NCI-H748 treated with DMSO at 0.1 percent for 48 hours (cell line): ENCODE measurements at regions not wholly inside any gene's neighbourhood (a gene's known extent, or its start where the extent isn't known, plus 50 kb on each side); places are given as distances from the start of the nearest gene placed in this dataset.

ENCODE experiments used
- DNase-seq: peaks from one replicate; lab custom pipeline; 2025; lab: John Stamatoyannopoulos, UW

DNA sequence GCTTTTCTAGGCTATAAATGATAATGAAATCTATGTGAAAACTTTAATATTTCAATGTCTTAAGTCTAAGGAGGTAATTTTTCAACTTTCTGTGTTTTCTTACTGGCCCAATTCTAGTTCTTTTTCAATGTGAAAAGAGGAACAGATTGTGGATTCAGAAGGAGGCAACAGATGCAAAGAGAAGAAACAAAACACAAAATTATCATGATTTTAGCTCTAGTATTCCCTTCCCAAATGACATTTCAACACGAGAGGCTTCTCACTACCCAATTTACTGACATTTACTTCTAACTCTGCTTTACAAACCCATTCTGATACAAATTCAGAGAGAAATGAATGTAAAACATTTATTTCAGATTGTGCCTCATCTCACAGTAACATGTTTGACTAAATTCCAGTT is 169.4 kb downstream of the WT1 start:
- DNase-seq: no peak

DNA sequence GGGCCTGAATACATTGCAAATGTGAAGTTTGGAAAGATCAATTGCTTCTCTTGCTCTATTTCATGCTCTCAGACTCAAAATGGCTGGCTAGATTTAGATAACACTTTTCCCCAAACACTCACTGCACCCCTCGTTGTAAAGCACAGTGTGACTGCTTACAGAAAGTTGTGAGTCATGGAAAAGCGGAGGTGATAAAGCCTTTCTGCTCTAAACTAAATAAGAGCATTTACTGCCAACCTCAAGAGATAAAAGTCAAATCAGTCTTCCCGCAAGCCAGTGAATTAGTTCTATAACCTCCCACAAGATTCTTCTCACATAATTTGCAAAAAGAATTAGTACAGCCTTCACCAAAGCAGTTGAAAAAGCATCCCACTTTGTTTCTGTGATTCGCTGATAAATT is 168.7 kb downstream of the WT1 start:
- DNase-seq: no peak

GRCh38 chr11:32267679-32268187 is 167.6 kb downstream of the WT1 start:
- no peak for DNase-seq

GRCh38 chr11:32273931-32274330 is 161.4 kb downstream of the WT1 start:
- DNase-seq: no peak

- no peak for DNase-seq
Measured at GRCh38 chr11:32279672-32280071, 155.7 kb downstream of the WT1 start.

GRCh38 chr11:32280339-32280738 is 155.0 kb downstream of the WT1 start:
- no peak for DNase-seq

- no peak for DNase-seq
Measured at GRCh38 chr11:32288276-32288675, 147.1 kb downstream of the WT1 start.

- DNase-seq: no peak
Measured at GRCh38 chr11:32289701-32290100, 145.6 kb downstream of the WT1 start.

DNA sequence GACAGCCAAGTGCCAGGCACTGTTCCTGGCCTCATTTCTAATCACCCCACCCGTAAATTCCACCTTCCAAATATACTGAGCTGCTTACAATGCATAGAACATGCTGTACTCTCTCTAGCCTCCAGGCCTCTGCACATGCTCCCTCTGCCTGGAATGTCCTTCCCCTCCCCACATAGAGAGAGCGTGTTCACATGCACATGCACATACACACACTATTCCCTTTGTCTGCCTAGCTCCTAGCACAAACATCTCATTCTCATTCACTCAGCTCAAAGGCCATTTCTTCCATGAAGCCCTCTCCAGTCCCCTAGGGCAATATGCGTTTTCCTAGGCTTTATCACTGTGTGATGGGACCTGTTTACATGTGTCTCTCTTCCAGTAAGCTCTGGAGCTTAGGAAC is 144.6 kb downstream of the WT1 start:
- no peak for DNase-seq

- DNase-seq: peak; percentile 25
Measured at GRCh38 chr11:32297611-32298011, 137.7 kb downstream of the WT1 start.

DNA sequence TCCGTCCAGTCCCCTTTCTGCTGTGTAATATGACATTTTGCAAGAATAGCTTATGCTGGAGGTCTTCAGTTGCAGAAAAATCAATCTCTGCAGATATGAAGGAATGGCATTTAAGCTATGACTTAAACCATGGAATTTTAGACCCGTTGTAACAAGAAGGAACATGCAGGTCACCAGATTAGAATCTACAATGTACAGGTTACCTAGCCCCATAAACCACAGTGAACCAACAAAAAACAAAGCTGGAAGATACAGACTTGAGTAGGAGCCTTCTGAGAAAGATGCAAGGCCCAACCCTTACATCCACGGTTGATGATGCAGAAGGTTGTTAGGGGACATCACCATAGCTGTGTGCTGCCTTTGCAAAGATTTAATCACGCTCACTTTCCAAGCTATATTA is 132.5 kb downstream of the WT1 start:
- DNase-seq: no peak

- DNase-seq: no peak
Measured at GRCh38 chr11:32304521-32304920, 130.8 kb downstream of the WT1 start.

DNA sequence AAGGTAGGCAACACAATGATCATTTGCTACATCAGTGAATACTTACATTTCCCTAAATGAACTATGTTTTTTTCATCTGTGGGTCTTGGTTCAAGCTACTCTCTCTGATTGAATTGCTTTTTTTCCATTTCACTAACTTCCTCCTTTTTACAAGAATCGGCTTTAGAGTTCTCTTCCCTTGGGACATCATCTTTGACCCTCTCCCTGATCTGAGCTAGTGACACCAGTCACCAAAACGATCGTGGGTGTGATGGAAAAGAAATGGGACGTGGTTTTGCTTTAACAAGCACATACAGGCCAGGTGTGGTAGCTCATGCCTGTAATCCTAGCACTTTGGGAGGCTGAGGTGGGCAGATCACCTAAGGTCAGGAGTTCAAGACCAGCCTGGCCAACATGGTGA is 129.9 kb downstream of the WT1 start:
- no peak for DNase-seq

GRCh38 chr11:32307471-32307870 is 127.9 kb downstream of the WT1 start:
- no peak for DNase-seq

DNA sequence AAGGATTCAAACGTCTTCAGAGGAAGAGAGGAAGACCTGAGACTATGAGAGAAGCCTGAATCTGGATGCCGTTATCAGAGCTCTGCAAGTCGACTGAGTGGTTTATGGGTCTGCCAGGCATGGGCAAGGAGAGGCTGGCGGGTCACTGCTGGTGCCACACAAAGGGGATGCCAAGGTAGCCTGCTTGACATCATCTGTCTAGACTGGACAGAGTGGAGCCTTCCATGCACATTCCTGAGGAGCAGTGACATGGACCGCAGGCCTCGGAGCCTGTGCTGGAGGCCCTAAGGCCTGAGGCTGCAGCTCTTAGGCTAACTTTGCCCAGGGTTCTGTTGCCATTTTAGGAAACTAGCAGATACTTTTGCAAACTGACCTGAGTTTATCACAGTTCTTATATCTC is 127.4 kb downstream of the WT1 start:
- no peak for DNase-seq

- no peak for DNase-seq
Measured at GRCh38 chr11:32309530-32310213, 125.7 kb downstream of the WT1 start.

- no peak for DNase-seq
Measured at GRCh38 chr11:32310214-32310601, 125.1 kb downstream of the WT1 start.

DNA sequence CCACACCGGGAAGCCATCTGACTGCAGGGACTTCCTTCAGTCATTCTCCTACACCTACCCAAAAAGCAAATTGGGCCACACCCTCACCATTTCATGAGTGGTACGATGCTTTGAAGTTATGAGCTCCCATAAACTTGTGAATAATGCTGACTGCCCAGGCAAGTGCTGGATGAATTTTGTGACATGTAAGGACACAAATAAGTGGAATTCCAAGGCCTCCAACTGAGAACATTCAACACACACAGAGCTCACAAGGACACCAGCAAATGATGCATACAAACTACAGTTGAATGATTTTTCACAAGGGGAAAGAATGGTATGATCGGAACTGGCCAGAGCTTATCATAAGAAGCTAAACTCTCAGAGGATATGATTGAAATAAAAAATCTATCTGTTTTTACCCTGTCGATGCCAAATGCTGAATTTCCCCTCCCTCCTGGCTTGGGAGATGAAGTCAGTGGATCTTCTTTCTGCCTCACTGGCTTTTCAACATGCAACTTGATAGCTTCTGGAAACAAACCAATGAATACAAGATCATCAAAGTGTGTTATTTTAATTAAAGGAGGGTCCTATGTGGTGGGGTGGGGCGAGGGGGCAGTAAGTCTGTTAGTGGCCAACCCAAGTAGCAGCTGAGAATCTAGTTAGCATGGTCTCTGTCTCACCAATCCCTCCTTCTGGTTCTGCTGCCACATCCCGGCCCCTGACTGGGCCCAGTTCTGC is 123.8 kb downstream of the WT1 start:
- no peak for DNase-seq

- no peak for DNase-seq
Measured at GRCh38 chr11:32312206-32312817, 123.0 kb downstream of the WT1 start.

GRCh38 chr11:32312865-32313403 is 122.4 kb downstream of the WT1 start:
- no peak for DNase-seq

DNA sequence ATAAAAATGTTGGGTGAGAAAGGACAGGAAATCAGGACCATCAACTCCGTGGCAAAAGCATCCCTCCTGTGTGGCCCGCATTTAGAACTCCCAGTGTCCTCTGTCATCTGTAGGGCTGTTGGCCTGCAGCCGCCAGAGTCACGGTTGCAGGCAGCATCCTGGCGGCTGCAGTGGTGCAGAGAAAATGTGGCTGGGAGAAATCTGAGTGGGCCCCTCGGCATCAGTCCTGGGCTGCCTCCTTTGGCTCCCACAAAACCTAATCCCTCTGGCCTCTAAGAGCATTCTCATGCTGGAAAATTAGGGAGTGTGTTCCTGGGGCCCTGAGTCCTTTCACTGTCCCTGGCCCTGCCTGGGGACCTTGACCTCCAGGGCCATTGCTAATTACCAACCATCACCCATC is 121.9 kb downstream of the WT1 start:
- no peak for DNase-seq

- DNase-seq: no peak
Measured at GRCh38 chr11:32315121-32315520, 120.2 kb downstream of the WT1 start.

- DNase-seq: no peak
Measured at GRCh38 chr11:32316232-32316631, 119.1 kb downstream of the WT1 start.
